Renal cortex interstitium (tissue), 11 donors: ENCODE measurements at regions not wholly inside any gene's neighbourhood (a gene's known extent, or its start where the extent isn't known, plus 50 kb on each side); places are given as distances from the start of the nearest gene placed in this dataset.
A peak's percentile ranks its signal among the peaks of the same experiment; 100 is the strongest.

Source experiments
- DNase-seq, 11 donors: peaks; one replicate each; pipeline ENCODE4 v3.0.0-alpha.2; 2013; ENCODE audit warnings: low read depth in 9 of 11, low spot score in 4 of 11; ENCODE audit errors: extremely low read depth in 1 of 11

- no peak for DNase-seq
Measured at GRCh38 chr5:2471152-2471879, 280.2 kb downstream of the IRX2 start.

- no peak for DNase-seq
Measured at GRCh38 chr5:2466966-2467365, 284.5 kb downstream of the IRX2 start.

- no peak for DNase-seq
Measured at GRCh38 chr5:2465383-2465782, 286.1 kb downstream of the IRX2 start.

- DNase-seq, result no peak
Measured at GRCh38 chr5:2464141-2464540, 287.3 kb downstream of the IRX2 start.

- no peak for DNase-seq
Measured at GRCh38 chr5:2461701-2462691, 289.5 kb downstream of the IRX2 start.

- no peak for DNase-seq
Measured at GRCh38 chr5:2460098-2460497, 291.4 kb downstream of the IRX2 start.

GRCh38 chr5:2459251-2459650 lies 292.2 kb downstream of the IRX2 start:
- DNase-seq, result no peak

- DNase-seq, result no peak
Measured at GRCh38 chr5:2455878-2456277, 295.6 kb downstream of the IRX2 start.

GRCh38 chr5:2454876-2455275 lies 296.6 kb downstream of the IRX2 start:
- DNase-seq, result no peak

- DNase-seq, result peak in 3 of 11 donors; percentile 2 to 13 (median 11)
Measured at GRCh38 chr5:2453781-2454180, 297.7 kb downstream of the IRX2 start.

GRCh38 chr5:2451100-2451499 lies 300.4 kb downstream of the IRX2 start:
- no peak for DNase-seq

GRCh38 chr5:2442496-2443354 lies 308.8 kb downstream of the IRX2 start:
- no peak for DNase-seq

- DNase-seq, result no peak
Measured at GRCh38 chr5:2441495-2442180, 309.8 kb downstream of the IRX2 start.

- no peak for DNase-seq
Measured at GRCh38 chr5:2439608-2440007, 311.9 kb downstream of the IRX2 start.

- DNase-seq, result peak in 7 of 11 donors; percentile 4 to 37 (median 15)
Measured at GRCh38 chr5:2433086-2433485, 318.4 kb downstream of the IRX2 start.

- no peak for DNase-seq
Measured at GRCh38 chr5:2432076-2432920, 319.2 kb downstream of the IRX2 start.

GRCh38 chr5:2430606-2431005 lies 320.9 kb downstream of the IRX2 start:
- no peak for DNase-seq

- DNase-seq, result no peak
Measured at GRCh38 chr5:2427983-2428382, 323.5 kb downstream of the IRX2 start.
